CD4-positive, alpha-beta T cell treated with Interleukin-17A for 4 hours (primary cell): ENCODE measurements at regions not wholly inside any gene's neighbourhood (a gene's known extent, or its start where the extent isn't known, plus 50 kb on each side); places are given as distances from the start of the nearest gene placed in this dataset.

Experiments used
- DNase-seq: peaks from one replicate; pipeline ENCODE4 v3.0.0-alpha.2; 2020; ENCODE audit warnings: mixed read lengths

GRCh38 chr5:174665347-174665746 is 59.0 kb upstream of the MSX2 start:
- DNase-seq: no peak

DNA sequence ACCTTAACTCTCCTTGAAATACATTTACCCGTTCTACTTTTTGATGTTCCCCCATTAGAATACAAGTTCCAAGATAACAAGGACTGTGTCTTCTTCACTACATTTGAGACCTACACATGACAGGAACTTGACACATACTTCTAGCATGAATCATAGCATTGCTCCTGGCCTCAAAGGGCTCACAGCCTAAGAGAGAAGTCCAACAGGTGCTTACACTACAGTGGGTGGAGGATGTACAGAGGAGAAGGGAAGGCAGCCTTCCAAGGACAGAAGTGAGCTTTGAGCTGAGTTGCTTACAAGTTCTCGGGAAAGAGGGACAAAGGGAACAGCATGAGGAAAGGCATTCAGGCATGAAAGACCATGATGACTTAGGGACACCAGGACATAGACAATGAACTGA is 56.9 kb upstream of the MSX2 start:
- no peak for DNase-seq

- no peak for DNase-seq
Measured at GRCh38 chr5:174668349-174668748, 56.0 kb upstream of the MSX2 start.
